IPS-15b (cell line): ENCODE measurements at regions not wholly inside any gene's neighbourhood (a gene's known extent, or its start where the extent isn't known, plus 50 kb on each side); places are given as distances from the start of the nearest gene placed in this dataset.

Experiments used
- H3K27me3 ChIP-seq: one replicate; pipeline ENCODE4 v1.6.1; 2013; ENCODE audit warnings: low read length; ENCODE audit not compliant: control insufficient read depth, insufficient read depth
- H3K36me3 ChIP-seq: one replicate; pipeline ENCODE4 v1.6.1; 2013; ENCODE audit warnings: low read length; ENCODE audit not compliant: control insufficient read depth, insufficient read depth
- H3K4me1 ChIP-seq: one replicate; pipeline ENCODE4 v1.6.1; 2013; ENCODE audit warnings: mild to moderate bottlenecking, low read length; ENCODE audit not compliant: control insufficient read depth, insufficient read depth
- H3K4me3 ChIP-seq: one replicate; pipeline ENCODE4 v1.5.1; 2013; ENCODE audit warnings: low read depth, low read length
- H3K9ac ChIP-seq: one replicate; pipeline ENCODE4 v1.6.1; 2013; ENCODE audit warnings: low read depth, mild to moderate bottlenecking, low read length
- H3K9me3 ChIP-seq: one replicate; pipeline ENCODE4 v1.6.1; 2013; ENCODE audit warnings: mild to moderate bottlenecking, low read length; ENCODE audit not compliant: control insufficient read depth, insufficient read depth

DNA sequence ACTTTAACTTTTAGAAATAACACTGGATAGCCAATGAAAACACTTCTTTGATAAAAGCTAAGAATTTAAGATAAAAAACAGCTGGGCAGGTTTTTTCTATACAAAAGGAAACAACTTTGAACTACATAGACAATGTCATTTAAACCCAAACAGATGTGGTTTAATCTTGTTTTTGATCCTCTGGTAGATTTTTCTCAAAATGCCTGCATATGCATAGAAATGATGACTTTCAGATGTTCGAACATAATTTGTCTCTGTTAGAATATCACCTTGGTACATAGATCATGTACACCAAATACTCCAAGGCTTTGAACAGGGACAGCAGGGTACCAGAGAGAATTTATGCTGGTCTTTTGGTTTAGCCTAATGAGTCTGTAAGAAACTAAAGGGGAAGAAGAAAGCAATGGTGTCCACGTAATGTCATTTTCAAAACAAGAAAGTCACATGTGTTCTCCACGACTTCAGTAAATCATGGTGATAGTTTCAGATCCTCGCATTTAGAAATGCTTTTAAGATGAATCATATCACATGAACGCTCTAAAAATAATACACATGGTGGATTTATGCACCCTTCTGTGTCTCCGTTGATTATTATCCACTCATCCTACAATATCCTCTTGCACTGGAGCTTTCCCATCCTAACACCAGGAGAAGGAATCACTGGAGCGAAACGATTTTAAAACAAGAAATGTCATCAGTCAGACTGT, 160.1 kb upstream of the PDZRN3 start:
- no peak overlapping the region for H3K4me3 ChIP-seq
- H3K27me3 ChIP-seq = no peaks in the 10 kb centered on the region
- no peak overlapping the region for H3K9ac ChIP-seq
- no peaks in the 10 kb centered on the region for H3K9me3 ChIP-seq
- peaks cover 2% of the 10 kb centered on the region for H3K4me1 ChIP-seq
- H3K36me3 ChIP-seq = no peaks in the 10 kb centered on the region

DNA sequence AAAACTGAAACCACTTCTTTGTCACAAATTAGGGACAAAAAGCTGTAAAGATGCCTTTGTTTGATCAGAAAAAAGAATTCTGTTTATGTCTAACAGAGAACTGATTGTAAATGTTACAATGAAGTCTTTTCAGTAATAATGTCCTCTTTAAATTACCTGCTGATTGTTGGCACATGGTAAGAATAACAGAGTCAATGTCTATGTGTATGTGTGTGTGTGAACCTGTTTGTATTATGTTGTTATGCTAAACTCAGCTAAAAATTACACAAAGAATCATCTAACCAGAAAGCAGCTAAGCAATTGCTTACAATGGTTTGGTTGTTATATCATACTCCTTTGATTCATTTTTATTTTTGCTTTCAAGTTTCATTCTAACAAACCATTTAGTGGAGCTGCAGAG, 159.1 kb upstream of the PDZRN3 start:
- H3K27me3 ChIP-seq = no peaks in the 10 kb centered on the region
- H3K9ac ChIP-seq = no peak overlapping the region
- no peaks in the 10 kb centered on the region for H3K36me3 ChIP-seq
- no peaks in the 10 kb centered on the region for H3K9me3 ChIP-seq
- no peak overlapping the region for H3K4me3 ChIP-seq
- H3K4me1 ChIP-seq = peaks cover 6% of the 10 kb centered on the region

DNA sequence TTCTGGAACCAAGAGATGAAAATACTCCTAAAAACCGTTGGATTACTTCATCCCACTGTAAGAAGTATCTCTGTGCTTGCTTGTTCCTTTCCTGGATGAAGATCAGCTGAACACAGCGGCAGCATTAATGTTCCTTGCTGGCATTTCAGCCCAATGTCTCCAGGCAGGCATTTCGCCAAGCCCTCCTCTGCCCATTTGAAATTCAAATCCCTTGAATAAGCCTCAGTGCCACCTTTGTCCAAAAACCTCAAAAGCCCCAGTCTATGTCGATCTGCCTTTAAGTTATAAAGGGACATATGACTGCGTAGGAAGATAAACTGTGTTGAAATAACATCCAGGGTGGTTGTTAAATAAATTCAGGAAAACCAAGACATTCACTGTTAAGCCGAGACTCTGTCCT, 156.8 kb upstream of the PDZRN3 start:
- H3K4me3 ChIP-seq = no peak overlapping the region
- H3K9ac ChIP-seq = no peak overlapping the region
- no peaks in the 10 kb centered on the region for H3K27me3 ChIP-seq
- no peaks in the 10 kb centered on the region for H3K36me3 ChIP-seq
- H3K4me1 ChIP-seq = peaks cover 6% of the 10 kb centered on the region
- no peaks in the 10 kb centered on the region for H3K9me3 ChIP-seq

DNA sequence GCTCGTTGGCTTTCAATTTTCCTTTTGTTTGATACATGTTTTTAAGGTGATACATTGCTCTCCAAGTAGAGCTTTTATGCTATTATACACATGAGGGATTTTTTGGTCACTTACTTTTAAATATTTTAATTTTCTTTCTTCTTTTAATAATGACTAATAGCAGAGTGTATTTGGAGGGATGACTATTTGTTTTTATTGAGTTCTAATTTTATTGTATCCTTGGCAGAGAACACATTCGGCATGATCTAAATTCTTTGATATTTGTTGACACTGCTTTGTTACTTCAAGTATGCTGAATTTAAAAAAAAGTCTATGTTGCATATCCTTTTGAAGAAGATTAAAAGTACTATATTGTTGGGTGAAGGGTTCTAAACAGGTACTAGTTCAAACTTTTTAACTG, 149.9 kb upstream of the PDZRN3 start:
- Histone ChIP-seq H3K4me1 (peaks cover 2% of the 10 kb centered on the region), H3K36me3 (no peaks in the 10 kb centered on the region), H3K9ac (no peak overlapping the region), H3K27me3 (no peaks in the 10 kb centered on the region), H3K4me3 (no peak overlapping the region), H3K9me3 (no peaks in the 10 kb centered on the region)

DNA sequence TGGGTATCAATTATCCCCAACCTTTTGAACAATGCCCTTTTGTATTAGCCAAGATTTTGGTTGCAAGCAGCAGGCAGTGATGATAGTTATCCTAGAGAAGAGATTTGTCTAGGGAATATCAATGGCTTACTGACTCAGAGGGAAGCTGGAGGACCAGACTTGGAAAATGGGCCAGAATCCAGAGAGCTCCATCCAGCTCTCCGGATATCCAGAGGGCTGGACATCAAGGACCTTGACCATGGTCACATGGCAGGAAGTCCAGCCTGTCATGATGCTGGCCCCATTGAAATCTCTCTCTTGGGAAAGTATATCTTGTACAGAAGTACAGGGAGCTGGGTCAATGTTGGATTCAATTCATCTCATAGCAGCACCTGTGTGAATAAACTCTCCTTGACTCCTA, 148.5 kb upstream of the PDZRN3 start:
- Histone ChIP-seq H3K9me3 (no peaks in the 10 kb centered on the region), H3K9ac (no peak overlapping the region), H3K4me3 (no peak overlapping the region), H3K4me1 (no peaks in the 10 kb centered on the region), H3K36me3 (no peaks in the 10 kb centered on the region), H3K27me3 (no peaks in the 10 kb centered on the region)

DNA sequence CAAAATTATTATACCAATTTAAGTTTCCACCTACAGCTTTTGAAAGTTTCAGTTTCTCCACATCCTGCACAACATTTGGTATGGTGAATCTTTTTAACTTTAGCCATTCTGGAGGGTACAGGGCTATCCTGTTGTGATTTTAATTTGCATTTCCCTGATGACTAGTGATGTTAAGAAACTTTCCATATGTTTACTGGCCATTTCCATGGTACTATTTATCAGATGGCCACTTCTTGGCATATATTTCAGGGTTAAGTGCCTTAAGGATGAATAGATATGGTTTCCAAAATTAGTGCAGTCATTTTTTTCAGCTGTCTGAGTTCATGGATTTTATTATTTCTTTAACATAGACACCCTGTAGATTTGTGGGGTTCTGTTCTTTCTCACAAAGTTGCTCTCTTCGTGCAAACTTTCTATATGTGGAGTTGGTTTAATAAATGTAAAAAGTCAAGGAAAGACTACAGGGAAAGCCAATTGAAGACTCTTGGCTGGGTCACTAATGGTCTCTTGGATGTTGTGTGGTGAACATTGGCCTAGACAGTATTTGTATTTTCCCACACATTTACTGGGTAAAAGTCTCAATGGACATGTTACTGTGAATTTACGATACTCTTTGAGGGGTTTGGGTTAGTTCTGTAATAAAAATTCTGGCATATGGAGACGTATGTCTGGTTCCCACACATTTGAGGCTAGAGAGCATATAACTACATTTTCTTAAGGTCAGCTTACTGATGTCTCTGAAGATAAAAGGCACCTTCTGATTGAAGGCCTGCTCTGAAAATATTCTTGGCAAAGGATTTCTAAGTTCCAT, 147.5 kb upstream of the PDZRN3 start:
- no peak overlapping the region for H3K4me3 ChIP-seq
- no peaks in the 10 kb centered on the region for H3K9me3 ChIP-seq
- peaks cover 2% of the 10 kb centered on the region for H3K4me1 ChIP-seq
- H3K36me3 ChIP-seq = no peaks in the 10 kb centered on the region
- no peak overlapping the region for H3K9ac ChIP-seq
- H3K27me3 ChIP-seq = no peaks in the 10 kb centered on the region

DNA sequence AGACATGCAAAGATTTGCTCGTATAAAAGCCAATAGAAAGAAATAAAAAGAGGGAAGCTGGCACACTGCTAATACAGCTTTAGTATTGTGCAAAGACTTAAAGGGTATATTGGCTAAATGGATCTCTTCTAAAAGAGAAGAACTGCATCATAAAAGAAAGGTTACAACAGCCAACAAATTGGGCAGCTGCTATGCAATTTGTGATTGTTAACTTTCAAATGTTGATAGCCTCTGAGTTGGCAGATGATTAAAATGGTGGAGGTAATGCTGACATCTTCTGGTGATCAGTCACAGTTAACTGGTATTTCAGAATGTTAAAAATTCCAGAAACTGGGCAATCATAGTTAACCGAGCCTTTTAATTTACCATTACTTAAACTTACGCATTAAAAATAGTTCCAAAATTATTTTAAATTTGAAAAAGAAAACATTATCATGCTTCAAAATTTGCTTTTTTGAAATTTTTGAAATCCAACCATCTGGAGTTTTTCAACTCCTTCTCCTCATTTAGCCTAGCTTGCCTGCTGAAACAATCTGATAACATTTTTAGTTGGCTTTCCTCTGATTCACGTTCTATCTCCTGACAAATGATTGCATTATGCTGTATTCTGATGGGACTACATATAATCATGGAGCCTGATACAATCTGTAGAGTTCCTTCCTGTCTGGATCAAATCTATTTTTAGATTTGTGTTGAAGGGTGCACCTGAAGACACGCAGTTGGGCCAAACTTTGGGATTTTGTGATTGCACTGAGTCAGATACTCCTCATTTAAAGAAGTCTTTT, 144.0 kb upstream of the PDZRN3 start:
- Histone ChIP-seq H3K4me3 (no peak overlapping the region), H3K4me1 (peaks cover 11% of the 10 kb centered on the region), H3K27me3 (no peaks in the 10 kb centered on the region), H3K36me3 (no peaks in the 10 kb centered on the region), H3K9ac (no peak overlapping the region), H3K9me3 (no peaks in the 10 kb centered on the region)

DNA sequence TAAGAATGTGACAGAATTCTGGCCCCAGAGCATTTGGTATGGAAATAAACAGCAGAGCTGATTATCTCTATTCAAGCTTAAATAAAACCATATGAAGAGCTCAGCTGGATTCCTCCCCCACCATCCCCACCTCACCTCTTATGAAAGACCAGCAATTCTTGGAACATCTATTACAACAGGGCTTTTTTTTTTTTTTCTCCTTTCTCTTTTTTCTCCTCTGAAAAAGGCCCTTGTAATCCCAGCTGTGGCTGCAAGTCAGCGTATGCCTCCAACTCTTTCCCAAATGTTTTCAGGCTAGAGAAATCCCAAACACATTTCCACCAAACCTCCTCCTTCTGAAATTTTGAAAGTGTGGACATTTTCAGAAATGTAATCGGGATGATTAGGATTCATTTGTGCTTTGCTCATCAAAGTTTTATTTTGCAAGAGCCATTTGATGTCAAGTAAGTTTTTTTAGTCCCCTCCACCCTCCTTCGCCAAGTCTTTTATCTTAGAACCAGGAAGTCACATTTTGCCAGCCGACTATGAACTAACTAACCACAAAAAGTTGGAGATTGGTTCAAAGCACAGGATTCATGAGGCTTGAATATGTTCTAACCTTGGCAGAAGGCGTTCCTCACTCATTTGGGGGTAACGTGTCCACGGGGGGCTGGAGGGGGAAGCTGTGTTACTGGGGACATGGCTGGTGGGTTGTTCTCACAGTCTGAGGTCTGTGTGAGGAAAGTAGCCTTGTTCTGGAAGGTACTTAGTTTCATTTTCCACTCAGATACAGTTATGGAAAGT, 142.0 kb upstream of the PDZRN3 start:
- Histone ChIP-seq H3K4me1 (peaks cover 26% of the 10 kb centered on the region), H3K36me3 (no peaks in the 10 kb centered on the region), H3K9ac (no peak overlapping the region), H3K4me3 (no peak overlapping the region), H3K27me3 (no peaks in the 10 kb centered on the region), H3K9me3 (no peaks in the 10 kb centered on the region)

DNA sequence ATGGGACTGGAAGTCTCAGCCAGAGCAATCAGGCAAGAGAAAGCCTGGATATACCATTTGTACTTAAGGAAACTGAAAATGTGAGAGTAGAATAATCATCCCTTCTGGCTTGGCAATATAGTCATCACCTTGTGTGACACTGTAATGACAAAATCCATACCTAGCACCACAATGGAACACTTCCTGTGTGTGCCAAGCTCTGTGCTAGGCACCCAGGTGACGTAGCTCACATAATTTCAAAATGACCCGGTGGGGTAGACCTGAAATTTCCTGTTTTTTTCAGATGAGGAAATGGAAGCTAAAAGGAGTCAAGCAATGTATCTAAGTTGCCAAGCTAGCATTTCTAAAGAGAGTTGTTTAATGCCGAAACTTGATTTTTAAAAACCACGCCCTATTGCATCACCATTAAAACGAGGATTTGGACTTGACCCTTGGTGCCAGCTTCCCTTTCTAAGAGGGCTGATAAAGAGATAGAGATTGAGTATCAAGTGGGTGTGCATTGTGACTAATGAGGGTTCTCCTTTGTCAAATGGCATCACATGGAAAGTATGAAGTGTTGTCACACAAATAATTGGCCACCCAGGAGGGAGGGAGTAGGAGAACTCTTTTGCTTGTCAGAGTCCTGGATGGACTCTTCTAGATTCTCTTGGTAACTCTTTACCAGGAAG, 141.3 kb upstream of the PDZRN3 start:
- no peaks in the 10 kb centered on the region for H3K27me3 ChIP-seq
- no peak overlapping the region for H3K9ac ChIP-seq
- no peaks in the 10 kb centered on the region for H3K36me3 ChIP-seq
- peaks cover 26% of the 10 kb centered on the region for H3K4me1 ChIP-seq
- no peaks in the 10 kb centered on the region for H3K9me3 ChIP-seq
- no peak overlapping the region for H3K4me3 ChIP-seq

DNA sequence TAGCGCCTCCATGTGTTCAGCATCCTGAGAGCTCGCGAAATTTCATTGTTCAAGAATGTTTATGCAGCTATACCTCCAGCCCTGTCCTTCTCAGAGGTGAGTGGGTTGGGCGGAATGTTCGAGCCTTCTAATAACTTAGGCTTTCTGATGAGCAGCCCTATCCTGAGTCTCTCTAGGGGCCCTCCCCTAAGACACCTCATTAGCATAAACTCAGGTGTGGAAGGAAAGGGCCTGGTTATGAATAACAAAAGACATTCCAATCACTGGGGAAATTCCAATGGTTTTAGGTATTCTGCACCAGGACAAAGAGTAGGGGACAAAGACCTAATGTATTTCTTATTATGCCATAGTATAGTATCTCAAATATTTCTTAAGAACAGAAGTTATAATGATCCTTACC, 138.1 kb upstream of the PDZRN3 start:
- Histone ChIP-seq H3K9ac (no peak overlapping the region), H3K27me3 (no peaks in the 10 kb centered on the region), H3K9me3 (no peaks in the 10 kb centered on the region), H3K4me1 (peaks cover 26% of the 10 kb centered on the region), H3K4me3 (no peak overlapping the region), H3K36me3 (no peaks in the 10 kb centered on the region)

DNA sequence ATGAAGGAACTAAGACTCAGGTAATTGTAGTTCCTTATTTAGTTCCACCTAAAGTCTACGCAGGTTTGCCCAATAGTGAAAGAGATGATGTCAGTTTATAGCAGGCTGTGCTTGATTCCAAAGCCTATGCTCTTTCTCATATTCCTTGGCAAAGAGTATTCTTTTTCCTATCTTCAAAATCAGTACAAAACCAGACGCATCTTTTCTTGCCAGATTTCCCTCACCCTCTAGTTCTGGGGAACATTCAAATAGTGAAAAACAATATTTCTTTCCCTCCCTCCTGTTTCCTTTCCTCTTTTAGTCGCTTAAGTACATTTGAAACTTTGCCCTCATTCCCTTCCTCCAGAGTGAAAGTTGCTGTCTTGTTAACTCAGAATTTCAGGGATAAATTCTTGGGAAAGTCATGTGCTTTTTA, 134.6 kb upstream of the PDZRN3 start:
- Histone ChIP-seq H3K9ac (no peak overlapping the region), H3K4me1 (peaks cover 18% of the 10 kb centered on the region), H3K4me3 (no peak overlapping the region), H3K27me3 (no peaks in the 10 kb centered on the region), H3K36me3 (no peaks in the 10 kb centered on the region), H3K9me3 (no peaks in the 10 kb centered on the region)
